ENCODE measurements at regions not wholly inside any gene's neighbourhood (a gene's known extent, or its start where the extent isn't known, plus 50 kb on each side); places are given as distances from the start of the nearest gene placed in this dataset.

GRCh38 chr9:81748091-81748490 lies 58.7 kb upstream of the TLE1 start:
- TF ChIP-seq POLR2A (IDR thresholded peaks at IDR 0.05), result no peak
- TF ChIP-seq CTCF (IDR thresholded peaks at IDR 0.05), result no peak

Measured in gastroesophageal sphincter (tissue), 3 donors.